ENCODE measurements at regions not wholly inside any gene's neighbourhood (a gene's known extent, or its start where the extent isn't known, plus 50 kb on each side); places are given as distances from the start of the nearest gene placed in this dataset.

GRCh38 chr14:87785897-87786296, 207.1 kb downstream of the GALC start (continued):
- TF ChIP-seq ARID4A (CRISPR knock-in tag; IDR thresholded peaks at IDR 0.05; ENCODE audit: borderline replicate concordance), result no peak

GRCh38 chr14:87784386-87784785, 208.6 kb downstream of the GALC start:
- Histone ChIP-seq H3K27me3 (ENCODE audit: control insufficient read depth in 1 of 2, insufficient read depth in 2 of 2, low read length in 2 of 2) (no peaks in the 10 kb centered on the region), H3K36me3 (replicated peaks in 1 of 2; ENCODE audit: control insufficient read depth in 1 of 2, insufficient read depth in 2 of 2, low read length in 2 of 2) (no peaks in the 10 kb centered on the region), H3K79me2 (ENCODE audit: insufficient read depth, low read length) (no peaks in the 10 kb centered on the region), H3K27ac (ENCODE audit: extremely low read length, insufficient read depth, low read length) (no peak overlapping the region), H3K4me2 (ENCODE audit: low read depth, low read length) (no peak overlapping the region), H4K20me1 (ENCODE audit: insufficient read depth, low read length) (no peaks in the 10 kb centered on the region), H3K4me1 (ENCODE audit: insufficient read depth, low read length) (no peaks in the 10 kb centered on the region), H3K4me3 (replicated peaks in 1 of 3; ENCODE audit: insufficient read depth in 1 of 3, low read depth in 2 of 3, low read length in 3 of 3) (no peak overlapping the region), H3K9me3 (ENCODE audit: low read length) (peaks cover 11% of the 10 kb centered on the region), H3K9ac (ENCODE audit: insufficient read depth, low read depth, low read length) (no peak overlapping the region), H2AFZ (ENCODE audit: low read length) (no peak overlapping the region)
- ATAC-seq (no peak), DNase-seq (ENCODE audit: low spot score) (no peak), FAIRE-seq (no peak)
- intact Hi-C loops (cut with micrococcal nuclease; ENCODE audit: unreplicated experiment), result no loop called here
- in situ Hi-C loops (cut with HindIII; ENCODE audit: extremely low pct_ligation_motif_present, low pct_unique_long_range_greater_than_20kb), result no loop called here
- POLR2A ChIA-PET, result no interaction called here
- WGBS (ENCODE audit: low lambda C conversion rate), result 0% methylated on average over 1 of the region's 1 CpG
- CTCF ChIA-PET (ENCODE audit: low intra/inter-chr PET ratio, low total read pairs), result no interaction called here
- BruUV-seq (replicated peaks), result no TSS peak
- TF ChIP-seq ZMYM3 (CRISPR knock-in tag; IDR thresholded peaks at IDR 0.05), result no peak
- no peak for TF ChIP-seq ZNF75D (CRISPR knock-in tag; IDR thresholded peaks at IDR 0.05; ENCODE audit: borderline replicate concordance)
- TF ChIP-seq ZNF143 (CRISPR knock-in tag; IDR thresholded peaks at IDR 0.05), result no peak
- no peak for TF ChIP-seq KLF9 (CRISPR knock-in tag; IDR thresholded peaks at IDR 0.05; ENCODE audit: low read depth)
- no peak for TF ChIP-seq CREB3 (CRISPR knock-in tag; IDR thresholded peaks at IDR 0.05)
- no peak for TF ChIP-seq SKI (IDR thresholded peaks at IDR 0.05; ENCODE audit: partially characterized antibody)
- no peak for TF ChIP-seq ZSCAN25 (CRISPR knock-in tag; IDR thresholded peaks at IDR 0.05)
- no peak for TF ChIP-seq GZF1 (CRISPR knock-in tag; IDR thresholded peaks at IDR 0.05)
- TF ChIP-seq ZNF678 (CRISPR knock-in tag; IDR thresholded peaks at IDR 0.05), result no peak
